GM18867 (cell line): ENCODE measurements at regions not wholly inside any gene's neighbourhood (a gene's known extent, or its start where the extent isn't known, plus 50 kb on each side); places are given as distances from the start of the nearest gene placed in this dataset.
"Not testable (repeated sequence)": the region's sequence is repeated elsewhere in the genome, so short reads cannot be mapped to it uniquely, and the experiment has no call there.

Experiments used
- ATAC-seq: cut with Tn5 transposase; IDR thresholded peaks from one replicate; pipeline ENCODE4 v1.9.1; 2021; ENCODE audit warnings: mild to moderate bottlenecking, moderate library complexity; ENCODE audit not compliant: unreplicated experiment

- no peak for ATAC-seq
These were observed 202.5 kb upstream of the NMUR2 start for GRCh38 chr5:152607401-152608160.

GRCh38 chr5:152608458-152608857 lies 203.4 kb upstream of the NMUR2 start:
- ATAC-seq: no peak

- ATAC-seq: no peak
These were observed 214.7 kb upstream of the NMUR2 start for GRCh38 chr5:152619756-152620155.

- ATAC-seq: no peak
These were observed 217.5 kb upstream of the NMUR2 start for GRCh38 chr5:152622628-152623027.

- ATAC-seq: no peak
These were observed 218.9 kb upstream of the NMUR2 start for GRCh38 chr5:152623951-152624350.

GRCh38 chr5:152625696-152626095 lies 220.6 kb upstream of the NMUR2 start:
- no peak for ATAC-seq

GRCh38 chr5:152631221-152631620 lies 226.1 kb upstream of the NMUR2 start:
- ATAC-seq: no peak

GRCh38 chr5:152632360-152632759 lies 227.3 kb upstream of the NMUR2 start:
- no peak for ATAC-seq

- no peak for ATAC-seq
These were observed 229.5 kb upstream of the NMUR2 start for GRCh38 chr5:152634586-152634985.

- ATAC-seq: no peak
These were observed 234.0 kb upstream of the NMUR2 start for GRCh38 chr5:152638996-152639552.

- no peak for ATAC-seq
These were observed 237.1 kb upstream of the NMUR2 start for GRCh38 chr5:152641970-152642805.

GRCh38 chr5:152642880-152643279 lies 237.8 kb upstream of the NMUR2 start:
- ATAC-seq: no peak

- no peak for ATAC-seq
These were observed 239.1 kb upstream of the NMUR2 start for GRCh38 chr5:152644029-152644728.

GRCh38 chr5:152649609-152650008 lies 244.5 kb upstream of the NMUR2 start:
- ATAC-seq: no peak

- ATAC-seq: no peak
These were observed 245.3 kb upstream of the NMUR2 start for GRCh38 chr5:152650413-152650812.

GRCh38 chr5:152659470-152659869 lies 254.4 kb upstream of the NMUR2 start:
- ATAC-seq: not testable (repeated sequence)

GRCh38 chr5:152673601-152674000 lies 268.5 kb upstream of the NMUR2 start:
- no peak for ATAC-seq

- no peak for ATAC-seq
These were observed 269.3 kb upstream of the NMUR2 start for GRCh38 chr5:152674403-152674802.

GRCh38 chr5:152676196-152676595 lies 271.1 kb upstream of the NMUR2 start:
- no peak for ATAC-seq

GRCh38 chr5:152683205-152683604 lies 278.1 kb upstream of the NMUR2 start:
- ATAC-seq: no peak

GRCh38 chr5:152686931-152687330 lies 281.9 kb upstream of the NMUR2 start:
- ATAC-seq: no peak
